GM23338 (cell line): ENCODE measurements at regions not wholly inside any gene's neighbourhood (a gene's known extent, or its start where the extent isn't known, plus 50 kb on each side); places are given as distances from the start of the nearest gene placed in this dataset.

Experiments used
- ATAC-seq: fragments of 200-7000 bp; cut with Tn5 transposase; 3 replicates; pipeline ENCODE4 v1.9.1; 2020
- DNase-seq: peaks from one replicate; pipeline ENCODE4 v3.0.0-alpha.2; 2015; ENCODE audit warnings: low spot score
- H2AFZ ChIP-seq: fragments of 200-600 bp; sonication (generic); 2 replicates; pipeline ENCODE4 v1.8.0; 2016; ENCODE audit warnings: antibody characterized with exemption, mild to moderate bottlenecking, moderate library complexity
- H3F3A ChIP-seq: fragments of 200-600 bp; sonication (generic); replicated peaks from 2 replicates; pipeline ENCODE4 v1.8.0; 2017; ENCODE audit warnings: antibody characterized with exemption, mixed run types, low read depth
- H3K27ac ChIP-seq: fragments of 200-600 bp; sonication (generic); 2 replicates; pipeline ENCODE4 v1.6.1; 2016; ENCODE audit warnings: low read depth
- H3K27me3 ChIP-seq: fragments of 200-600 bp; sonication (generic); 2 replicates; pipeline ENCODE4 v1.8.0; 2016; ENCODE audit warnings: mild to moderate bottlenecking, mixed run types, moderate library complexity; ENCODE audit not compliant: insufficient read depth
- H3K36me3 ChIP-seq: fragments of 200-600 bp; sonication (generic); 2 replicates; pipeline ENCODE4 v1.8.0; 2016; ENCODE audit warnings: mild to moderate bottlenecking; ENCODE audit not compliant: insufficient read depth
- H3K4me1 ChIP-seq: fragments of 200-600 bp; sonication (generic); 2 replicates; pipeline ENCODE4 v1.8.0; 2016; ENCODE audit warnings: mild to moderate bottlenecking, moderate library complexity; ENCODE audit not compliant: insufficient read depth
- H3K4me2 ChIP-seq: fragments of 200-600 bp; sonication (generic); 2 replicates; pipeline ENCODE4 v1.7.1; 2017; ENCODE audit warnings: mixed run types
- H3K4me3 ChIP-seq: fragments of 200-600 bp; sonication (generic); 2 replicates; pipeline ENCODE4 v1.6.1; 2016; ENCODE audit warnings: mixed run types
- H3K79me2 ChIP-seq: fragments of 200-600 bp; sonication (generic); replicated peaks from 2 replicates; pipeline ENCODE4 v1.8.0; 2017; ENCODE audit warnings: mild to moderate bottlenecking; ENCODE audit not compliant: insufficient read depth
- H3K9me2 ChIP-seq: fragments of 200-600 bp; sonication (generic); 2 replicates; pipeline ENCODE4 v1.8.0; 2017; ENCODE audit not compliant: insufficient read depth
- H4K20me1 ChIP-seq: fragments of 200-600 bp; sonication (generic); replicated peaks from 2 replicates; pipeline ENCODE4 v1.8.0; 2017; ENCODE audit warnings: mild to moderate bottlenecking; ENCODE audit not compliant: insufficient read depth
- H3K27ac Mint-ChIP-seq: 2 replicates; pipeline ENCODE4 v1.8.0; 2020; ENCODE audit warnings: inconsistent platforms, mild to moderate bottlenecking, moderate library complexity, mixed read lengths
- H3K27me3 Mint-ChIP-seq: 3 replicates; pipeline ENCODE4 v1.8.0; 2022; ENCODE audit warnings: low read depth, mild to moderate bottlenecking, moderate library complexity, mixed read lengths, inconsistent platforms; ENCODE audit not compliant: insufficient read depth, poor library complexity
- H3K36me3 Mint-ChIP-seq: 3 replicates; pipeline ENCODE4 v1.8.0; 2021; ENCODE audit warnings: low read depth, mild to moderate bottlenecking, inconsistent platforms, moderate library complexity, mixed read lengths
- H3K4me1 Mint-ChIP-seq: 3 replicates; pipeline ENCODE4 v1.8.0; 2020; ENCODE audit warnings: mild to moderate bottlenecking, inconsistent platforms, mixed read lengths
- H3K4me3 Mint-ChIP-seq: 3 replicates; pipeline ENCODE4 v1.8.0; 2021; ENCODE audit warnings: moderate library complexity, mild to moderate bottlenecking, inconsistent platforms, mixed read lengths
- H3K9me3 Mint-ChIP-seq: 3 replicates; pipeline ENCODE4 v1.8.0; 2020; ENCODE audit warnings: moderate library complexity, mild to moderate bottlenecking, inconsistent platforms, mixed read lengths
- CREB1 ChIP-seq: fragments of 250-450 bp; sonication (Bioruptor Pico); IDR thresholded peaks from 2 replicates; pipeline ENCODE4 v1.5.0; 2020; ENCODE audit warnings: low read depth, mild to moderate bottlenecking, moderate library complexity
- CTCF ChIP-seq, 2 experiments: fragments of 200-600 bp in 1 of 2; sonication (generic) in 1 of 2; conservative IDR thresholded peaks; 2 replicates each; pipeline versions ENCODE4 v1.5.1 to v1.6.1; 2016 to 2017; ENCODE audit warnings: antibody characterized with exemption in 2 of 2, low read depth in 2 of 2, mild to moderate bottlenecking in 2 of 2, moderate library complexity in 1 of 2
- ZNF114 ChIP-seq: fragments of 250-450 bp; sonication (Bioruptor Pico); IDR thresholded peaks from 2 replicates; pipeline ENCODE4 v1.5.0; 2020; ENCODE audit warnings: mild to moderate bottlenecking, moderate library complexity
- ZNF462 ChIP-seq: fragments of 250-450 bp; sonication (Bioruptor Pico); IDR thresholded peaks from 2 replicates; pipeline ENCODE4 v1.5.0; 2020; ENCODE audit warnings: mild to moderate bottlenecking, moderate library complexity

DNA sequence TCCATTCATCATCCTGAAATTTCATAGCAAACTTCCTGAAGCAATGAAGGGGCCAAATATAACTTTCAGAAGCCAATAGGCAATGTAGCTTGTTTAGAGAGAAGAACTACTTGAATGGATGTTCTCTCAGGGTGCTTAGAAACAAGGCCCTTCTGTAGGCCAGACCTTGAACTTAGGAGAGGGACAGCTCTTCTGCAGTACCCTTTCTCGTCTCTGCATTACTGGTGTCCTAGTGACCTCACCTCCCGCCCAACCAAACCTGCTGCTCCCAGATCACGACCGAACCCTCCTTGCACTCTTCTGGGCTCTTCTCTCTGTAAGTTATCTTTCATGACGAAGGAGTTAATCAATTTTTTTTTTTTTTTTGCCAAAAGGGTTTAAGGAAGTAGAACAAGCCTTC, 543.9 kb downstream of the TDRD15 start:
- Histone ChIP-seq H3K4me1 (no peaks in the 10 kb centered on the region), H3K27ac (no peak overlapping the region), H3F3A (no peaks in the 10 kb centered on the region), H3K9me2 (no peaks in the 10 kb centered on the region; the same call in 1 of the 2 replicates), H2AFZ (no peak overlapping the region), H3K79me2 (no peaks in the 10 kb centered on the region), H3K36me3 (no peaks in the 10 kb centered on the region), H4K20me1 (no peaks in the 10 kb centered on the region), H3K27me3 (no peaks in the 10 kb centered on the region), H3K4me2 (no peak overlapping the region), H3K4me3 (no peak overlapping the region)
- TF ChIP-seq ZNF462 (peak; percentile 82), CTCF (conservative IDR thresholded peaks at IDR 0.05; ENCODE audit: low read depth in 2 of 2) (no peak), ZNF114 (no peak), CREB1 (CRISPR knock-in tag) (no peak)
- Mint-ChIP-seq H3K27ac (peak overlapping the region; percentile 41; the same call in 1 of the 2 replicates), H3K9me3 (no peaks in the 10 kb centered on the region), H3K4me3 (no peak overlapping the region), H3K36me3 (no peaks in the 10 kb centered on the region), H3K27me3 (no peaks in the 10 kb centered on the region), H3K4me1 (peaks cover 20% of the 10 kb centered on the region)
- no peak for DNase-seq
- ATAC-seq: peak; percentile 60
